GM12874 (cell line): ENCODE measurements at regions not wholly inside any gene's neighbourhood (a gene's known extent, or its start where the extent isn't known, plus 50 kb on each side); places are given as distances from the start of the nearest gene placed in this dataset.

Source experiments
- CTCF ChIP-seq: IDR thresholded peaks from 2 replicates; pipeline ENCODE4 v1.5.1; 2011; ENCODE audit warnings: low read depth, mild to moderate bottlenecking, control low read depth, low read length, moderate library complexity; ENCODE audit not compliant: insufficient read depth

GRCh38 chr3:8095724-8096123 lies 405.9 kb upstream of the LMCD1 start:
- no peak for TF ChIP-seq CTCF

GRCh38 chr3:8097690-8098089 lies 403.9 kb upstream of the LMCD1 start:
- no peak for TF ChIP-seq CTCF

GRCh38 chr3:8103954-8104353 lies 397.7 kb upstream of the LMCD1 start:
- TF ChIP-seq CTCF, result no peak

- TF ChIP-seq CTCF, result no peak
Measured at GRCh38 chr3:8106921-8107320, 394.7 kb upstream of the LMCD1 start.

- TF ChIP-seq CTCF, result peak; percentile 62
Measured at GRCh38 chr3:8110966-8111798, 390.4 kb upstream of the LMCD1 start.

- no peak for TF ChIP-seq CTCF
Measured at GRCh38 chr3:8112587-8112986, 389.0 kb upstream of the LMCD1 start.

- no peak for TF ChIP-seq CTCF
Measured at GRCh38 chr3:8113626-8114025, 388.0 kb upstream of the LMCD1 start.
